OCI-LY3 (cell line): ENCODE measurements at regions not wholly inside any gene's neighbourhood (a gene's known extent, or its start where the extent isn't known, plus 50 kb on each side); places are given as distances from the start of the nearest gene placed in this dataset.

Experiments used
- EZH2phosphoT487 ChIP-seq: fragments of 200-600 bp; shearing (Covaris generic); IDR thresholded peaks from 2 replicates; pipeline ENCODE4 v1.6.1; 2018; ENCODE audit warnings: antibody characterized with exemption, mixed run types, low read depth
- TF ChIP-seq, protein P1 (sequence below): fragments of 200-600, 300-600 bp; sonication (generic); IDR thresholded peaks from 2 replicates; pipeline ENCODE4 v1.5.1; 2014; ENCODE audit warnings: antibody characterized with exemption, low read length, low read depth

DNA sequence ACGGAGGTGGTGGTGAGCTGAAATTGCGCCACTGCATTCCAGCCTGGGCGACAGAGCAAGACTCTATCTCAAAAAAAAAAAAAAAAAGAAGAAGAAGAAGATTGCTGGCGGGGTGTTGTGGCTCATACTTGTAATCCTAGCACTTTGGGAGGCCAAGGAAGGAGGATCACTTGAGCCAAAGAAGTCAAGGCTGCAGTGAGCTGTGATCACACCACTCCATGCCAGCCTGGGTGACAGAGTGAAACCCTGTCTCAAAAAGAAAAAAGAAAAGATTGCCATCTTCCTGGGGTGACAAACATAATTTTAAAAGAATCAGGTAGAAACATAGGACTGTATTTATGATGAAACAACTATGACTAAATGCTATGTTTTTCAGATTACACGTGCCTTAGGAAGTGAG lies 55.1 kb upstream of the EML4 start:
- TF ChIP-seq, protein P1, sequence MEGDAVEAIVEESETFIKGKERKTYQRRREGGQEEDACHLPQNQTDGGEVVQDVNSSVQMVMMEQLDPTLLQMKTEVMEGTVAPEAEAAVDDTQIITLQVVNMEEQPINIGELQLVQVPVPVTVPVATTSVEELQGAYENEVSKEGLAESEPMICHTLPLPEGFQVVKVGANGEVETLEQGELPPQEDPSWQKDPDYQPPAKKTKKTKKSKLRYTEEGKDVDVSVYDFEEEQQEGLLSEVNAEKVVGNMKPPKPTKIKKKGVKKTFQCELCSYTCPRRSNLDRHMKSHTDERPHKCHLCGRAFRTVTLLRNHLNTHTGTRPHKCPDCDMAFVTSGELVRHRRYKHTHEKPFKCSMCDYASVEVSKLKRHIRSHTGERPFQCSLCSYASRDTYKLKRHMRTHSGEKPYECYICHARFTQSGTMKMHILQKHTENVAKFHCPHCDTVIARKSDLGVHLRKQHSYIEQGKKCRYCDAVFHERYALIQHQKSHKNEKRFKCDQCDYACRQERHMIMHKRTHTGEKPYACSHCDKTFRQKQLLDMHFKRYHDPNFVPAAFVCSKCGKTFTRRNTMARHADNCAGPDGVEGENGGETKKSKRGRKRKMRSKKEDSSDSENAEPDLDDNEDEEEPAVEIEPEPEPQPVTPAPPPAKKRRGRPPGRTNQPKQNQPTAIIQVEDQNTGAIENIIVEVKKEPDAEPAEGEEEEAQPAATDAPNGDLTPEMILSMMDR: no peak
- TF ChIP-seq EZH2phosphoT487: no peak
